Lung (tissue), 11 donors: ENCODE measurements at regions not wholly inside any gene's neighbourhood (a gene's known extent, or its start where the extent isn't known, plus 50 kb on each side); places are given as distances from the start of the nearest gene placed in this dataset.

Experiments
- ATAC-seq: fragments of 200-7000 bp; cut with Tn5 transposase; one replicate; pipeline ENCODE4 v1.9.1; 2020; ENCODE audit warnings: moderate number of reproducible peaks; ENCODE audit not compliant: insufficient read depth, low FRiP score
- DNase-seq, 3 donors: peaks; one replicate each; pipeline ENCODE4 v3.0.0-alpha.2; 2013 to 2017
- H3K27ac ChIP-seq, 2 donors: one replicate each; pipeline ENCODE4 v1.5.1; 2013; ENCODE audit warnings: mild to moderate bottlenecking in 2 of 2, moderate library complexity in 2 of 2, control low read depth in 1 of 2, inconsistent platforms in 1 of 2, low read depth in 1 of 2, low read length in 1 of 2
- H3K27me3 ChIP-seq, 3 donors: one replicate each; pipeline ENCODE4 v1.5.1; 2013; ENCODE audit warnings: low read length in 2 of 3; ENCODE audit not compliant: control insufficient read depth in 3 of 3, insufficient read depth in 3 of 3
- H3K36me3 ChIP-seq, 4 donors: one replicate each; pipeline ENCODE4 v1.5.1; 2013; ENCODE audit warnings: low read length in 4 of 4, mild to moderate bottlenecking in 1 of 4, moderate library complexity in 1 of 4; ENCODE audit not compliant: control insufficient read depth in 4 of 4, insufficient read depth in 4 of 4
- H3K4me1 ChIP-seq, 5 donors: one replicate each; pipeline ENCODE4 v1.5.1; 2013; ENCODE audit warnings: low read length in 5 of 5, mild to moderate bottlenecking in 2 of 5, moderate library complexity in 1 of 5; ENCODE audit not compliant: control insufficient read depth in 5 of 5, insufficient read depth in 5 of 5
- H3K4me3 ChIP-seq: one replicate; pipeline ENCODE4 v1.5.1; 2013; ENCODE audit warnings: mild to moderate bottlenecking, control low read depth, moderate library complexity
- H3K9ac ChIP-seq, 2 donors: one replicate each; pipeline ENCODE4 v1.5.1; 2013; ENCODE audit warnings: low read length in 2 of 2, control low read depth in 1 of 2; ENCODE audit not compliant: insufficient read depth in 1 of 2
- H3K9me3 ChIP-seq, 4 donors: one replicate each; pipeline ENCODE4 v1.5.1; 2013; ENCODE audit warnings: low read length in 3 of 4, mild to moderate bottlenecking in 1 of 4, moderate library complexity in 1 of 4; ENCODE audit not compliant: control insufficient read depth in 4 of 4, insufficient read depth in 3 of 4
- CTCF ChIP-seq: IDR thresholded peaks from 2 replicates; pipeline ENCODE4 v1.5.1; 2012; ENCODE audit warnings: mild to moderate bottlenecking; ENCODE audit errors: control extremely low read depth, extremely low read depth
- WGBS, 2 donors: extraction: QIAGEN DNeasy Blood & Tissue Kit; methylation state at CpG; one replicate each; pipeline ENCODE4 v1.1.7; 2013; 5-methylcytosine and 5-hydroxymethylcytosine counted together
- donor health status: control.
- donor health status: control.
- donor health status: Bipolar disorder and iron deficiency.
- donor health status: healthy.
- donor health status: DM: yes; HTN: yes; CAD: no.

GRCh38 chr12:105968025-105968424 is 170.7 kb downstream of the NUAK1 start:
- Histone ChIP-seq H3K36me3 (no peaks in the 10 kb centered on the region), H3K9ac (no peak overlapping the region), H3K27me3 (no peaks in the 10 kb centered on the region), H3K4me1 (peaks cover 0 to 5% (median 0%) of the 10 kb centered on the region in 5 donors), H3K9me3 (peaks cover 0 to 1% (median 0%) of the 10 kb centered on the region in 4 donors), H3K27ac (no peak overlapping the region), H3K4me3 (no peak overlapping the region)
- no peak for TF ChIP-seq CTCF
- no peak for ATAC-seq
- 93 to 94% methylated on average over 1 of the region's 1 CpG for WGBS, 2 donors
- no peak for DNase-seq

- no peak for TF ChIP-seq CTCF
- Histone ChIP-seq H3K4me3 (no peak overlapping the region), H3K9ac (no peak overlapping the region), H3K9me3 (peaks cover 0 to 1% (median 0%) of the 10 kb centered on the region in 4 donors), H3K4me1 (peaks cover 0 to 5% (median 0%) of the 10 kb centered on the region in 5 donors), H3K27ac (no peak overlapping the region), H3K27me3 (no peaks in the 10 kb centered on the region), H3K36me3 (no peaks in the 10 kb centered on the region)
- DNase-seq: no peak
- no peak for ATAC-seq
- WGBS, 2 donors: 88 to 93% methylated on average over 2 of the region's 2 CpGs
Observed at GRCh38 chr12:105970885-105971284, 167.9 kb downstream of the NUAK1 start.

GRCh38 chr12:105974738-105975137 is 164.0 kb downstream of the NUAK1 start:
- no peak overlapping the region for H3K9ac ChIP-seq
- DNase-seq: no peak

More at GRCh38 chr12:105974738-105975137, 164.0 kb downstream of the NUAK1 start:
- no peak for TF ChIP-seq CTCF
- H3K36me3 ChIP-seq: no peaks in the 10 kb centered on the region
- H3K4me3 ChIP-seq: no peak overlapping the region
- no peak overlapping the region for H3K27ac ChIP-seq
- H3K4me1 ChIP-seq: peaks cover 0 to 4% (median 0%) of the 10 kb centered on the region in 5 donors
- no peaks in the 10 kb centered on the region for H3K27me3 ChIP-seq
- peaks cover 0 to 1% (median 0%) of the 10 kb centered on the region in 4 donors for H3K9me3 ChIP-seq
- WGBS, 2 donors: 95% methylated on average over 4 of the region's 4 CpGs
- ATAC-seq: no peak
